HG03060 (cell line): ENCODE measurements at regions not wholly inside any gene's neighbourhood (a gene's known extent, or its start where the extent isn't known, plus 50 kb on each side); places are given as distances from the start of the nearest gene placed in this dataset.

ENCODE experiments used
- ATAC-seq: cut with Tn5 transposase; IDR thresholded peaks from one replicate; pipeline ENCODE4 v1.9.1; 2021; ENCODE audit warnings: low read depth, moderate number of reproducible peaks; ENCODE audit not compliant: unreplicated experiment

DNA sequence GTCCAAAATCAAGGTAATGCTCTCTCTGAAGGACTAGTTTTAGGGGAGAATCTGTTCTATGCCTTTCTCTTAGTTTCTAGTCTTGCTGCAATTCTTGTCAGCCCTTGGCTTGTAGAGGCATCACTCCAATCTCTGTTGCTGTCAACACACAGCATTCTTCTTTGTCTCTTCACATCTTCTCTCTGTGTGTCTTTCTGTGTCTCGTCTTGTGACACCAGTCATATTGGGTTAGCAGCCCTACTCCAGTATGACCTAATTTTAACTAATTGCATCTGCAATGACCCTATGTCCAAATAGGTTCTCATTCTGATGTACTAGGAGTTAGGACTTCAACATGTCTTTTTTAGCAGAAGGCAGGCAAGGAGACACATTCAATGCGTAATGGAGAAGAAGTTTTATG, 1110.6 kb downstream of the DTWD2 start:
- no peak for ATAC-seq

- no peak for ATAC-seq
These were observed 1115.5 kb downstream of the DTWD2 start for GRCh38 chr5:117872798-117873368.

- no peak for ATAC-seq
These were observed 1118.8 kb downstream of the DTWD2 start for GRCh38 chr5:117869596-117869995.

DNA sequence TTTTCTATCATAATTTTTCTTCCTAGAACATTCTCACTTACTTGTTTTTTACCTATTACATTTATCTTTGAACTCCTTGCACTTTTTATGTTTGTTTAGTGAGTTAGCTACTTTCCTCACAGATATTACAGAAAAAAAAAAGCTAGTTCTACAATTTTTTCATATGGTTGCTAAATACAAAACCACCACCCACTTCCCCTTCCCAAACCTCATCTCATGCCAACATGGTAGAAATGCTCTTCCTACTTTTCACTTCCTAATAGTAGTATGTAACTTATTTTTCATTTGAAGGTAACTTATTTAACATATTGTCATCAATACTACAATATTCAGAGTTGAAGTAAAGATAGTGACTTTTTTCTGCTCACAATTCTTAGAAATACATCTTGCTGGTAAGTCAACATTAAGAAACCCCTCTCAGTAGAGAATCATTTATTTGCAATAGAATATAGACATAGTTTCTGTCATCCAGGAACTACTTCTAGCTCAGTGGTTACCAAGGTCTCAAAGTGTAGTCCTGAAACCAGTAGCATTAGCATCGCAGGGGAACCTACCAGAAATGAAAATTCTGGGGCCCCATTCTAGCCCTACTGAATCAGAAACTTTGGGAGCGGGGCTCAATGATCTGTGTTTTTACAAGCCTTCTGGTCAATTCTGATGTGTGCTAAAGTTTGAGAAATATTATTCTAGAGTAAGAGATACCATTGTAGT, 1124.6 kb downstream of the DTWD2 start:
- no peak for ATAC-seq

DNA sequence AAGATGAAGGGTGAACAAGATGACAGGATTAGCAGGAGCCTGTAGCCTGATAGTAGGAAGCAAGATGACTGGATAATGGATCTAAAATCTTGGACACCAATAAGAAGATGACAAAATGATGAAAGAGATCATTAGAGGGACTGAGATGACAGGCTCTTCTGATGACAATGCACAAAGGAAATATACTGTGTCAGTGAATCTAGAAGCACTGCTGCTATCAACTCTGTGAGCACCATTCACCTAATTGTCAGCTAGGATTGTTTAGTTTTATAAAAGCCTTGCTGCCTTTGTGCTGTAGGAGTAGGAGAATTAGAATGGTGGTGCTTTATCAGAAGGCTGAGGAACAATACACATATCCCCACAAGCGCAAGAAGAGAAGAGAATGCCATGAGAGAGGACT, 1127.8 kb downstream of the DTWD2 start:
- no peak for ATAC-seq

DNA sequence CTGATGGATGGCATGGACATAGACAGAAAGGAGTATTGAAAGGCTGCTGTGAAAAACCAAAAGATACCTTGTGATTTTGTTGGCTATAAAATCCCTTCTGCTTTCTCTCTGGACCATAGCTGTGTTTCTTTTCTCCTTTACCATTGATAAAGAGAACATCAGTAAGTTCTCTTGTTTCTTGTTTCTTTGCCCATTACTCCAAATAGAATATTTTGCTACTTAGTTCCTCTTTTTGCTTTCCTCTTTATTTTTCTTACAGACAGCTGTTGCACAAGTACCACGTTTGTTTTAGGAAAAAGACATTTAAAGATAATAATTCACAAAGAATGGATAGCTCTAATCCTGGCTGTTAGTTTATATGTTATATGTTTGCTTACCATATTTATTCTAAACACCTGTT, 1129.2 kb downstream of the DTWD2 start:
- no peak for ATAC-seq

- no peak for ATAC-seq
These were observed 1131.6 kb downstream of the DTWD2 start for GRCh38 chr5:117856713-117857112.

- ATAC-seq: no peak
These were observed 1150.6 kb downstream of the DTWD2 start for GRCh38 chr5:117837786-117838185.

DNA sequence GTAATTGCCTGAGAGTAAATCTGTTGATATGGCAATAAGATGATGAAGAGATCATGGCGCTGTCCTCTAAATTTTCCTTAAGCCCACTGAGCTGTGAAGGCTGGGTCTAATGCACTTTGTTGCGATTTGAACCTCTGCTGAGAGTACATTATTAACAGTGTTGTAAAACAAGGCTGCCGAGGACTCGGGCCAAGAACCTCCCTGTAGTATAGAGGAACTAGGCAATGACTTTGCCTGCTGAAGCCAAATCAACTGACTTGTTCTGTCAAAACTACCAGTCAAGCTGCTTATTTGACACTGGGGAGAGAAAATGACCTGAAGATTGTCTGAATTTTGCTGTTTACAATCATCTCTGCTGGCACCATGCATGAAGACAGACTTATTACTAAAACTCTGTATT, 1154.7 kb downstream of the DTWD2 start:
- ATAC-seq: no peak

GRCh38 chr5:117829646-117830045, 1158.7 kb downstream of the DTWD2 start:
- ATAC-seq: no peak

GRCh38 chr5:117813850-117814249, 1174.5 kb downstream of the DTWD2 start:
- ATAC-seq: no peak

DNA sequence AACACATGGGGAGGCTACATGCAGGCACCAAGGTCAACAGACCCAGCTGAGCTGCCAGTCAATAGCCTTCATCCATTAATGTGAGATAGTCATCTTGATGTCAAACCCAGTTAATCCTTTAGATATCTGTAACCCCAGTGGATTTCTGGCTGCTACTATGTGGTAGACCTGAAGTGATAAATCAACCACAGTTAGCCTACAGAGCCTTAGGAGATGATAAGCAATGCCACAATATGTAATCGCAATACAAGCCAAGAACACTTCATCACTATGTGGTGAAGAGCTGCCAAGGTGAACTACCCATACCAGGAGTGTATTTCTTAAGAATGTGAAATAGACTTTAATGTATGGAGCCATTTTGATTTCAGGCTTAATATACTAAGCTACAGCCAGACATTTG, 1175.5 kb downstream of the DTWD2 start:
- ATAC-seq: no peak

GRCh38 chr5:117809251-117809650, 1179.1 kb downstream of the DTWD2 start:
- no peak for ATAC-seq

DNA sequence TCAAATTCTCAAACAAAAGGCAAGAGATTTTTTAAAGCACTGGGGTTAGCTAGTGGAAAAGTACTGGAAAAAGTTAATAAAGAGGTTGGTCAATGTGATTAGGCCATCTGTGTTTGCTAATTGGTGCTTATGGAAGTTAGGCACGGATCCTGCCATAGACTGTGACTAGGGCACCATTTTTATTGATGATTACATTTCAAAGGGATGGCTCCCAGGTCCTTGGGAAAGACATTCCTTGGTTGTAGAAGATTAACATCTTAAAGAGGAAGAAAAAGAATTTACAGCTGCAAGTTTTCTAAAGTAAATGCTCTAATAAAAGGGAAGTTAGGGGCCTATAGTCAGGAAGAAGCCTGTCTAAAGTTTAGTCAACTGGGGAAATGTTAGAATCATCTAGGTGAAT, 1183.3 kb downstream of the DTWD2 start:
- no peak for ATAC-seq

DNA sequence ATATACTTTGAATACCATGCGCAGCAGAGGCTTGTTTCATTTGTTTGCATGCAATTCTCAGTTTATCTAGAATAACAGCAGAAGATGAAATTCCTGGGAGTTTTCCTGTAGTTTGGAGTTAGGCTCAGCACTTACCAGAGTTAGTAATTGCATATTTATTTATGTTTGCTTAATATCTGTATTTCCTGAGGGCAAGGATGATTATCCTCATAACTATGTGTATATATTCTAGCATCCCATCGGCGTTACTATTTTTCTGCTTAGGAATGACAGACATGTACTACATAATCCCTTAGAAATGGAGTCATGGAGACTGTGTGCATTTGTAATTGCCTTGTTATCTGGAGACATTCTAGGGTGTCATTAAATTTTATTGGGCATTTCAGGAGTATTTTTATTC, 1184.8 kb downstream of the DTWD2 start:
- no peak for ATAC-seq

DNA sequence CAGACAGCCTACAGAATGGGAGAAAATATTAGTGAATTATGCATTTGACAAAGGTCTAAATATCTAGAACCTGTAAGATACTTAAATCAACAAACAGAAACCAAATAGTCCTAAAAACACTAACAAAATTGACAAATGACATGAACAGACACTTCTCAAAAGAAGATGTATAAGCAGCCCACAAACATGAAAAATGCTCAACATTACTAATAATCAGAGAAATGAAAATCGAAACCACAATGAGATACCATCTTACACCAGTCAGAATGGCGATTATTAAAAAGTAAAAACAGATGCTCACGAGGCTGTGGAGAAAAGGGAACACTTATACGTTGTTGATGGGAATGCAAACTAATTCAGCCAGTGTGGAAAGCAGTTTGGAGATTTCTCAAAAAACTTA, 1186.8 kb downstream of the DTWD2 start:
- no peak for ATAC-seq

GRCh38 chr5:117800261-117800660, 1188.1 kb downstream of the DTWD2 start:
- ATAC-seq: no peak

DNA sequence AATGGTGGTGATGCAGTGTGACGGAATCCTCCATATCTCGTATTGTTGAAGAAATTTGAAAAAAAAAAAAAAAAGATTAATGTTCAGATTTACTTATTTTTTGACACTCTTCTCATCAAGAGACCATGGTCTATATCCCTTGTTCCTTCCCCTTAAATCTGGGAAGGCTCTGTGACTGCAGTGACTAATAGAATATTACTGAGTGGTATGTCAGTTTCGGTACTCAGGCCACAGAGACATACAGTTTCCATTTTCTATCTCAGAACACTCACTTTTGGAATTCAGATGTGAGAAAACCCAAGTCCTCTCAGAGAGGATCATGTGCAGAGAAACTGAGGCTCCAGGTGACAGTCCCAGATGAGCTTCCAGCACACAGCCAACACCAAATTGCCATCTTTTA, 1193.5 kb downstream of the DTWD2 start:
- no peak for ATAC-seq

- no peak for ATAC-seq
These were observed 1194.4 kb downstream of the DTWD2 start for GRCh38 chr5:117793963-117794362.

DNA sequence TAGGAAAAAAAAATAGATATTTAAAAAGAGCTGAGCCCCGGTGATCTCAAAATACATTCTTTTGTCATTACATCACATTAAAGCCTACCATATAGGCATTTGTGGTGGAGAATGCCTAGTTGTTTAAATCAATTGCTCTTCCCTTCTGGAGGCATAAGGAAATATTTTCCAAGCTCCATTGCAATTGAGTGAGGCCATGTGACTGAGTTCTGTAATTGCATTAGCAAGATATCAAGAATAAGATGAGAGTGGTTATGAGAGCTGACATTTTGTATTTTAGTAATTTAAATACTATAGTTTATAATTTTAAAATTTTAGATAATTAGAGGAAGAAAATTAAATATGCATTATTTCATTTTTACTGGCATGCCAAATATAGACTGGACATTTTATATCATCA, 1195.9 kb downstream of the DTWD2 start:
- ATAC-seq: no peak

GRCh38 chr5:117788596-117788995, 1199.8 kb downstream of the DTWD2 start:
- no peak for ATAC-seq

GRCh38 chr5:117779171-117779570, 1204.5 kb upstream of the SEMA6A start:
- no peak for ATAC-seq

- no peak for ATAC-seq
These were observed 1202.4 kb upstream of the SEMA6A start for GRCh38 chr5:117776977-117777376.
